OCI-LY7 (cell line): ENCODE measurements at regions not wholly inside any gene's neighbourhood (a gene's known extent, or its start where the extent isn't known, plus 50 kb on each side); places are given as distances from the start of the nearest gene placed in this dataset.

Experiments used
- BruUV-seq: library from RNA; stranded (reverse); fragments of 400-500 nt; replicated peaks from 2 replicates; lab custom pipeline; 2021; lab: Mats Ljungman, UMichigan
- CTCF ChIA-PET: fragments of 300-600 bp; sonication (Branson Sonifier 250); formaldehyde crosslinking; loops from one replicate; lab custom pipeline; 2022; ENCODE audit warnings: antibody characterized with exemption; ENCODE audit not compliant: unreplicated experiment; lab: Charles Lee
- POLR2A ChIA-PET: fragments of 300-600 bp; sonication (Branson Sonifier 250); formaldehyde crosslinking; loops from one replicate; lab custom pipeline; 2022; ENCODE audit warnings: antibody characterized with exemption; lab: Charles Lee
- DNase-seq: peaks from one replicate; pipeline ENCODE4 v3.0.0-alpha.2; 2015; ENCODE audit warnings: low spot score
- H2AFZ ChIP-seq: fragments of 200-600 bp; sonication (generic), shearing (Covaris generic); 2 replicates; pipeline ENCODE4 v1.6.1; 2014; ENCODE audit warnings: mild to moderate bottlenecking, antibody characterized with exemption, low read length, moderate library complexity
- H3K27ac ChIP-seq: fragments of 200-600 bp; sonication (generic); 2 replicates; pipeline ENCODE4 v1.5.1; 2014; ENCODE audit warnings: mixed run types, low read depth, mild to moderate bottlenecking, moderate library complexity, low read length, inconsistent platforms; ENCODE audit not compliant: poor library complexity, severe bottlenecking
- H3K36me3 ChIP-seq: fragments of 200-600 bp; sonication (generic); 2 replicates; pipeline ENCODE4 v1.6.1; 2014; ENCODE audit warnings: mild to moderate bottlenecking, antibody characterized with exemption, low read length, moderate library complexity, mixed read lengths; ENCODE audit not compliant: insufficient read depth
- H3K4me1 ChIP-seq: fragments of 200-600 bp; sonication (generic); 2 replicates; pipeline ENCODE4 v1.5.1; 2014; ENCODE audit warnings: mild to moderate bottlenecking, low read length; ENCODE audit not compliant: insufficient read depth, poor library complexity, severe bottlenecking
- H3K4me2 ChIP-seq: fragments of 200-600 bp; sonication (generic); 2 replicates; pipeline ENCODE4 v1.6.1; 2014; ENCODE audit warnings: mild to moderate bottlenecking, low read length
- H3K4me3 ChIP-seq: fragments of 200-600 bp; sonication (generic); 2 replicates; pipeline ENCODE4 v1.5.1; 2014; ENCODE audit warnings: mild to moderate bottlenecking, low read depth, low read length; ENCODE audit not compliant: poor library complexity, severe bottlenecking
- H3K79me2 ChIP-seq: fragments of 200-600 bp; sonication (generic); 2 replicates; pipeline ENCODE4 v1.6.1; 2016; ENCODE audit warnings: low read depth, mild to moderate bottlenecking, low read length, moderate library complexity, mixed read lengths; ENCODE audit not compliant: insufficient read depth
- H3K9me2 ChIP-seq: fragments of 200-600 bp; sonication (generic); 2 replicates; pipeline ENCODE4 v1.6.1; 2016; ENCODE audit warnings: mild to moderate bottlenecking, low read length, mixed read lengths; ENCODE audit not compliant: insufficient read depth
- H3K9me3 ChIP-seq: fragments of 200-600 bp; sonication (generic); 2 replicates; pipeline ENCODE4 v1.6.1; 2014; ENCODE audit warnings: mild to moderate bottlenecking, mixed run types, low read length, mixed read lengths
- H4K20me1 ChIP-seq: fragments of 200-600 bp; sonication (generic); 2 replicates; pipeline ENCODE4 v1.6.1; 2014; ENCODE audit warnings: mild to moderate bottlenecking, antibody characterized with exemption, low read length, moderate library complexity, mixed read lengths; ENCODE audit not compliant: insufficient read depth
- EZH2phosphoT487 ChIP-seq: fragments of 200-600 bp; sonication (generic); IDR thresholded peaks from 2 replicates; pipeline ENCODE4 v1.6.1; 2018; ENCODE audit warnings: low read depth, borderline replicate concordance, mild to moderate bottlenecking, mixed run types, antibody characterized with exemption, low read length, moderate library complexity, mixed read lengths
- intact Hi-C: fragments of 100-400 bp; cut with micrococcal nuclease; formaldehyde crosslinking; loops from one replicate; pipeline ENCODE4 v1.10.0; 2022; ENCODE audit not compliant: unreplicated experiment
- TF ChIP-seq, protein P1 (sequence below): fragments of 200-600 bp; sonication (generic); conservative IDR thresholded peaks from 2 replicates; pipeline ENCODE4 v1.5.1; 2014; ENCODE audit warnings: mild to moderate bottlenecking, antibody characterized with exemption, low read length, moderate library complexity, mixed read lengths

DNA sequence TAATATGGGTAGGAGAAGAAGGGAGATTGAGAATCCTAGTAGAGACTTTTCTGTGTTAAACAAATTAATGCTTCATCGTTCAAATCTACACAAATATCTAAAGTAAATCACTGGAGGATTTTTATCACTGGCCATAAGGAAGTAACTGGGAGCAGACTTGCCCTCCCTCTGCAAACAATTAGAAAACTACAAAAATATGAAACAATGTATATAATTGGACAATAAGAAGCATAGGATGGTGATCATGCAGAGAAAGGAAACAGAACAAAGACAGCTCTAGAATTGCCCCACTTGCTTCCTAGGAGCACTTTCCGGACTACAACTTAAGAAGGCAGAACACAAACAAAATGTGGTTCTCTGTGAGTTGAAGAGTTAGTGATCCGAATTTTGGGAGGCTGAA, 452.7 kb upstream of the KLHL29 start:
- Histone ChIP-seq H3K4me3 (no peak overlapping the region), H3K9me3 (no peaks in the 10 kb centered on the region), H3K9me2 (no peaks in the 10 kb centered on the region), H3K4me1 (no peaks in the 10 kb centered on the region), H4K20me1 (no peaks in the 10 kb centered on the region), H3K4me2 (no peak overlapping the region), H2AFZ (no peak overlapping the region), H3K79me2 (no peaks in the 10 kb centered on the region), H3K36me3 (no peaks in the 10 kb centered on the region), H3K27ac (no peak overlapping the region)
- ChIA-PET CTCF (no interaction called here), POLR2A (no interaction called here)
- no peak for DNase-seq
- TF ChIP-seq, protein P1, sequence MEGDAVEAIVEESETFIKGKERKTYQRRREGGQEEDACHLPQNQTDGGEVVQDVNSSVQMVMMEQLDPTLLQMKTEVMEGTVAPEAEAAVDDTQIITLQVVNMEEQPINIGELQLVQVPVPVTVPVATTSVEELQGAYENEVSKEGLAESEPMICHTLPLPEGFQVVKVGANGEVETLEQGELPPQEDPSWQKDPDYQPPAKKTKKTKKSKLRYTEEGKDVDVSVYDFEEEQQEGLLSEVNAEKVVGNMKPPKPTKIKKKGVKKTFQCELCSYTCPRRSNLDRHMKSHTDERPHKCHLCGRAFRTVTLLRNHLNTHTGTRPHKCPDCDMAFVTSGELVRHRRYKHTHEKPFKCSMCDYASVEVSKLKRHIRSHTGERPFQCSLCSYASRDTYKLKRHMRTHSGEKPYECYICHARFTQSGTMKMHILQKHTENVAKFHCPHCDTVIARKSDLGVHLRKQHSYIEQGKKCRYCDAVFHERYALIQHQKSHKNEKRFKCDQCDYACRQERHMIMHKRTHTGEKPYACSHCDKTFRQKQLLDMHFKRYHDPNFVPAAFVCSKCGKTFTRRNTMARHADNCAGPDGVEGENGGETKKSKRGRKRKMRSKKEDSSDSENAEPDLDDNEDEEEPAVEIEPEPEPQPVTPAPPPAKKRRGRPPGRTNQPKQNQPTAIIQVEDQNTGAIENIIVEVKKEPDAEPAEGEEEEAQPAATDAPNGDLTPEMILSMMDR, result no peak
- TF ChIP-seq EZH2phosphoT487, result no peak
- intact Hi-C loops, result no loop called here
- no TSS peak for BruUV-seq

DNA sequence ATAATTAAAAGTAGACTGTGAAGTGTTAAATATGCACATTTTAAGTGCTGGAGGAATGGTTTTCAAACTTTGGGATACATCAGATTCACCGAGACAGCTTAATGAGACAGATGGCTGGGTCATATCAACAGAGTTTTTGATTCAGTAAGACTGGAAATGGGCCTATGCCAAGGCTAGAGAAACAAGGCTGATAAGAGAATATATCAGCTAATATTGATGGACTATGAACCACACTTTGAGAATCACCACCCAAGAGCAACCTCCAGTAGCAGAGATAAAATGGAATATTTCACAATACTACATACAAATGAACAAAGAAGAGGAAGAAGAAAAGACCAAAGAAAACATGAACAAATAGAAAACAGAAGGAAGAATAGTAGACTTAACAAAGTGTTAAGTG, 450.2 kb upstream of the KLHL29 start:
- H4K20me1 ChIP-seq, result no peaks in the 10 kb centered on the region
- no peak for TF ChIP-seq EZH2phosphoT487
- TF ChIP-seq, protein P1, result no peak
- H3K4me2 ChIP-seq, result no peak overlapping the region
- no peaks in the 10 kb centered on the region for H3K36me3 ChIP-seq
- BruUV-seq, result no TSS peak
- intact Hi-C loops, result no loop called here
- H3K27ac ChIP-seq, result no peak overlapping the region
- H3K4me3 ChIP-seq, result no peak overlapping the region
- no peak overlapping the region for H2AFZ ChIP-seq
- no peaks in the 10 kb centered on the region for H3K79me2 ChIP-seq
- ChIA-PET CTCF (no interaction called here), POLR2A (no interaction called here)
- no peaks in the 10 kb centered on the region for H3K9me2 ChIP-seq
- no peak for DNase-seq
- no peaks in the 10 kb centered on the region for H3K4me1 ChIP-seq
- H3K9me3 ChIP-seq, result no peaks in the 10 kb centered on the region

DNA sequence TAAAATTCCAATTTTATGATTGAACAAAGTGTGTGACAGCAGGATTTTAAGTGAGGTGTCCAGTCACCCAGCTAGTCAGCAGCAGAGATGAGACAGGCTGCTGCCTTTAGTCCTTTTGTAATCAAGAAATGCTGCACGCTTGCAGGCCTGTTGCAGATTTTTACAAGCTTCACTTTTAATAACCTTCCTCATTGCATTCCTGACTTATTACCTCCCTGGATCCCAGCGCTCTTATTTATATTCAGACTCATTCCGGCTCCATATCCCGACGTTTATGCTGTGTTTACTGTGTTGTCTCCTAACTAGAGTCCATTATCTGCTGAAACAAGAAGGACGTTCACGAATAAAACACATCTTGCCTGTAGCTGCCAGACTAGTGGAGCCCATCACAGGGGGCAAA, 442.5 kb upstream of the KLHL29 start:
- ChIA-PET CTCF (no interaction called here), POLR2A (interaction anchor here (1.0 kb wide), 1 partner anchor 13 kb away, joined by 3 read pairs; no protein-coding TSS in a partner anchor)
- H3K27ac ChIP-seq, result no peak overlapping the region
- intact Hi-C loops, result no loop called here
- H2AFZ ChIP-seq, result no peak overlapping the region
- H4K20me1 ChIP-seq, result no peaks in the 10 kb centered on the region
- no peak for TF ChIP-seq EZH2phosphoT487
- TF ChIP-seq, protein P1, result no peak
- no peaks in the 10 kb centered on the region for H3K4me1 ChIP-seq
- BruUV-seq, result no TSS peak
- H3K4me2 ChIP-seq, result no peak overlapping the region
- H3K36me3 ChIP-seq, result no peaks in the 10 kb centered on the region
- no peak overlapping the region for H3K4me3 ChIP-seq
- H3K9me3 ChIP-seq, result no peaks in the 10 kb centered on the region
- no peaks in the 10 kb centered on the region for H3K9me2 ChIP-seq
- H3K79me2 ChIP-seq, result no peaks in the 10 kb centered on the region
- DNase-seq, result no peak
